IMR-90 (cell line): ENCODE measurements at regions not wholly inside any gene's neighbourhood (a gene's known extent, or its start where the extent isn't known, plus 50 kb on each side); places are given as distances from the start of the nearest gene placed in this dataset.

Experiments used
- ATAC-seq: fragments of 200-7000 bp; cut with Tn5 transposase; 2 replicates; pipeline ENCODE4 v1.9.1; 2020; ENCODE audit warnings: low read depth, mild to moderate bottlenecking, moderate library complexity
- BruUV-seq: library from RNA; stranded (reverse); fragments of 400-500 nt; replicated peaks from 2 replicates; lab custom pipeline; 2021; lab: Mats Ljungman, UMichigan
- CTCF ChIA-PET: fragments of 300-600 bp; formaldehyde crosslinking; extraction: SDS; loops from one replicate; lab custom pipeline; 2021; ENCODE audit warnings: antibody characterized with exemption; lab: Yijun Ruan, JAX
- POLR2A ChIA-PET: fragments of 300-600 bp; sonication (Branson Sonifier 250); formaldehyde crosslinking; loops from one replicate; lab custom pipeline; 2022; ENCODE audit warnings: antibody characterized with exemption; ENCODE audit not compliant: unreplicated experiment; lab: Charles Lee
- DNase-seq: peaks from one replicate; pipeline ENCODE4 v3.0.0; 2013
- H2AFZ ChIP-seq: replicated peaks from 2 replicates; pipeline ENCODE3; 2013; ENCODE audit warnings: low read length, mild to moderate bottlenecking; ENCODE audit not compliant: poor library complexity
- H2AK5ac ChIP-seq: 2 replicates; pipeline ENCODE4 v1.6.1; 2013; ENCODE audit warnings: low read depth, low read length, inconsistent platforms
- H2AK9ac ChIP-seq: replicated peaks from 2 replicates; pipeline ENCODE3; 2013; ENCODE audit warnings: mild to moderate bottlenecking, low read depth, low read length, moderate library complexity; ENCODE audit not compliant: poor library complexity
- H2BK120ac ChIP-seq: 2 replicates; pipeline ENCODE4 v1.6.1; 2013; ENCODE audit warnings: low read depth, low read length, inconsistent platforms
- H2BK15ac ChIP-seq: 3 replicates; pipeline ENCODE4 v1.6.1; 2013; ENCODE audit warnings: low read depth, low read length, inconsistent platforms
- H2BK20ac ChIP-seq: 2 replicates; pipeline ENCODE4 v1.6.1; 2013; ENCODE audit warnings: low read depth, mild to moderate bottlenecking, inconsistent platforms, low read length, moderate library complexity
- H2BK5ac ChIP-seq: 2 replicates; pipeline ENCODE4 v1.6.1; 2013; ENCODE audit warnings: mild to moderate bottlenecking, low read depth, low read length, inconsistent platforms; ENCODE audit not compliant: poor library complexity, severe bottlenecking
- H3K14ac ChIP-seq: replicated peaks from 2 replicates; pipeline ENCODE4 v1.6.1; 2013; ENCODE audit warnings: low read depth, low read length, inconsistent platforms
- H3K18ac ChIP-seq: 2 replicates; pipeline ENCODE4 v1.6.1; 2013; ENCODE audit warnings: low read depth, low read length, control low read depth
- H3K23ac ChIP-seq: 2 replicates; pipeline ENCODE4 v1.6.1; 2013; ENCODE audit warnings: low read depth, low read length, inconsistent platforms
- H3K27ac ChIP-seq: 2 replicates; pipeline ENCODE4 v1.5.1; 2013; ENCODE audit warnings: mild to moderate bottlenecking, control low read depth, low read length; ENCODE audit not compliant: insufficient read depth
- H3K27me3 ChIP-seq: 2 replicates; pipeline ENCODE4 v1.6.1; 2013; ENCODE audit warnings: low read length; ENCODE audit not compliant: control insufficient read depth, insufficient read depth
- H3K36me3 ChIP-seq: 2 replicates; pipeline ENCODE4 v1.6.1; 2013; ENCODE audit warnings: low read length, mixed read lengths; ENCODE audit not compliant: control insufficient read depth, insufficient read depth
- H3K4ac ChIP-seq: 2 replicates; pipeline ENCODE4 v1.6.1; 2013; ENCODE audit warnings: low read depth, low read length, inconsistent platforms
- H3K4me1 ChIP-seq: 2 replicates; pipeline ENCODE4 v1.6.1; 2013; ENCODE audit warnings: low read length, mixed read lengths; ENCODE audit not compliant: control insufficient read depth, insufficient read depth
- H3K4me2 ChIP-seq: 2 replicates; pipeline ENCODE4 v1.6.1; 2013; ENCODE audit warnings: low read depth, mild to moderate bottlenecking, control low read depth, low read length, moderate library complexity
- H3K4me3 ChIP-seq: 2 replicates; pipeline ENCODE4 v1.5.1; 2013; ENCODE audit warnings: low read depth, mild to moderate bottlenecking, control low read depth, low read length, moderate library complexity; ENCODE audit not compliant: insufficient read depth
- H3K56ac ChIP-seq: 2 replicates; pipeline ENCODE4 v1.6.1; 2013; ENCODE audit warnings: low read length, inconsistent platforms; ENCODE audit not compliant: insufficient read depth; ENCODE audit errors: extremely low read depth
- H3K79me1 ChIP-seq, 2 experiments: 2 replicates each; pipeline ENCODE4 v1.6.1; 2013; ENCODE audit warnings: low read length in 2 of 2, inconsistent platforms in 1 of 2, low read depth in 1 of 2
- H3K9ac ChIP-seq: 2 replicates; pipeline ENCODE4 v1.6.1; 2013; ENCODE audit warnings: low read depth, low read length, control low read depth
- H3K9me1 ChIP-seq: 2 replicates; pipeline ENCODE4 v1.6.1; 2013; ENCODE audit warnings: low read length, inconsistent platforms; ENCODE audit not compliant: insufficient read depth
- H3K9me3 ChIP-seq: 2 replicates; pipeline ENCODE4 v1.6.1; 2013; ENCODE audit warnings: low read length; ENCODE audit not compliant: control insufficient read depth, insufficient read depth
- H4K20me1 ChIP-seq: 2 replicates; pipeline ENCODE4 v1.6.1; 2013; ENCODE audit warnings: low read length, inconsistent platforms; ENCODE audit not compliant: insufficient read depth
- H4K5ac ChIP-seq: 2 replicates; pipeline ENCODE4 v1.6.1; 2013; ENCODE audit warnings: mild to moderate bottlenecking, low read depth, low read length, control low read depth
- H4K8ac ChIP-seq, 2 experiments: 2 replicates each; pipeline ENCODE4 v1.6.1; 2013; ENCODE audit warnings: low read depth in 2 of 2, low read length in 2 of 2, control low read depth in 1 of 2, inconsistent platforms in 1 of 2
- H4K91ac ChIP-seq: 2 replicates; pipeline ENCODE4 v1.6.1; 2013; ENCODE audit warnings: low read depth, low read length, inconsistent platforms; ENCODE audit not compliant: insufficient read depth
- FOS ChIP-seq: fragments of 150-350 bp; IDR thresholded peaks from 2 replicates; pipeline ENCODE4 v1.6.1; 2016; ENCODE audit warnings: low read depth, low read length
- MXI1 ChIP-seq: IDR thresholded peaks from 2 replicates; pipeline ENCODE4 v1.6.1; 2012; ENCODE audit warnings: low read depth, mild to moderate bottlenecking, low read length, moderate library complexity, borderline replicate concordance
- POLR2A ChIP-seq: IDR thresholded peaks from 2 replicates; pipeline ENCODE4 v1.6.1; 2012; ENCODE audit warnings: mild to moderate bottlenecking, low read depth, low read length
- RAD21 ChIP-seq: IDR thresholded peaks from 2 replicates; pipeline ENCODE4 v1.6.1; 2012; ENCODE audit warnings: low read length, improper control_type of control experiment
- RCOR1 ChIP-seq: IDR thresholded peaks from 2 replicates; pipeline ENCODE4 v1.6.1; 2012; ENCODE audit warnings: mild to moderate bottlenecking, low read length, improper control_type of control experiment; ENCODE audit not compliant: insufficient replicate concordance
- RFX5 ChIP-seq: IDR thresholded peaks from 2 replicates; pipeline ENCODE4 v1.8.0; 2012; ENCODE audit warnings: low read depth, mild to moderate bottlenecking, low read length, moderate library complexity
- SMC3 ChIP-seq: fragments of 150-350 bp; IDR thresholded peaks from 2 replicates; pipeline ENCODE4 v1.6.1; 2016; ENCODE audit warnings: low read depth, mild to moderate bottlenecking, antibody characterized with exemption, low read length, moderate library complexity
- USF2 ChIP-seq: fragments of 150-350 bp; IDR thresholded peaks from 2 replicates; pipeline ENCODE4 v1.6.1; 2017; ENCODE audit warnings: mild to moderate bottlenecking, antibody characterized with exemption, low read length, low read depth
- WGBS, 2 experiments: methylation state at CpG; one replicate each; pipeline versions ENCODE4 v1.1.5 to v1.1.7; 2013; ENCODE audit warnings: missing lambda C conversion rate in 2 of 2; ENCODE audit not compliant: insufficient read length in 1 of 2; ENCODE audit errors: extremely low coverage in 2 of 2; 5-methylcytosine and 5-hydroxymethylcytosine counted together
- dilution Hi-C: fragments of 300-500 bp; cut with HindIII; formaldehyde crosslinking; loops from one replicate; pipeline ENCODE4 v1.14.3; 2018; ENCODE audit warnings: low sequenced_read_pairs; ENCODE audit not compliant: unreplicated experiment
- in situ Hi-C: fragments of 300-500 bp; cut with MboI; formaldehyde crosslinking; loops from 3 replicates; pipeline ENCODE4 v1.14.3; 2019; ENCODE audit warnings: low sequenced_read_pairs, inconsistent platforms, mixed read lengths
- intact Hi-C: fragments of 100-400 bp; cut with micrococcal nuclease; formaldehyde crosslinking; loops from 2 replicates; pipeline ENCODE4 v1.10.0; 2022

GRCh38 chr11:26790738-26791137 is 68.9 kb upstream of the SLC5A12 start:
- dilution Hi-C loops = no loop called here
- no peak overlapping the region for H2BK15ac ChIP-seq
- ChIA-PET CTCF (no interaction called here), POLR2A (no interaction called here)
- 29% methylated on average over 1 of the region's 3 CpGs; no CpG with 5 or more reads in 1 of the 2 experiments for WGBS, 2 experiments
- H3K9me3 ChIP-seq = no peaks in the 10 kb centered on the region
- H2BK20ac ChIP-seq = no peak overlapping the region
- H3K4me2 ChIP-seq = no peak overlapping the region
- no peaks in the 10 kb centered on the region for H3K36me3 ChIP-seq
- no peak overlapping the region for H4K8ac ChIP-seq
- in situ Hi-C loops = no loop called here
- no peak overlapping the region for H3K9ac ChIP-seq
- H3K4me1 ChIP-seq = no peaks in the 10 kb centered on the region
- no peaks in the 10 kb centered on the region for H3K9me1 ChIP-seq
- no peak overlapping the region for H2AK9ac ChIP-seq
- H4K5ac ChIP-seq = no peak overlapping the region
- H4K91ac ChIP-seq = no peak overlapping the region
- no peak overlapping the region for H3K14ac ChIP-seq
- H3K23ac ChIP-seq = no peak overlapping the region
- H3K4me3 ChIP-seq = no peak overlapping the region
- H2AFZ ChIP-seq = no peak overlapping the region
- no TSS peak for BruUV-seq
- no peak overlapping the region for H2BK5ac ChIP-seq
- H3K56ac ChIP-seq = no peak overlapping the region
- intact Hi-C loops = no loop called here
- H3K18ac ChIP-seq = no peak overlapping the region
- H2AK5ac ChIP-seq = no peak overlapping the region
- H3K4ac ChIP-seq = no peak overlapping the region
- ATAC-seq (no peak), DNase-seq (no peak)
- H2BK120ac ChIP-seq = no peak overlapping the region
- H3K79me1 ChIP-seq = no peaks in the 10 kb centered on the region
- H3K27ac ChIP-seq = no peak overlapping the region
- H4K20me1 ChIP-seq = no peaks in the 10 kb centered on the region
- TF ChIP-seq MXI1 (no peak), USF2 (no peak), RCOR1 (no peak), POLR2A (no peak), RAD21 (no peak), SMC3 (no peak), RFX5 (no peak), FOS (no peak)
- no peaks in the 10 kb centered on the region for H3K27me3 ChIP-seq
